Transverse colon (tissue), 4 donors: ENCODE measurements at regions not wholly inside any gene's neighbourhood (a gene's known extent, or its start where the extent isn't known, plus 50 kb on each side); places are given as distances from the start of the nearest gene placed in this dataset.

ENCODE experiments used
- DNase-seq: peaks from one replicate; pipeline ENCODE4 v3.0.0-alpha.2; 2019
- H3K27ac ChIP-seq, 4 donors: fragments of 200-600 bp; sonication (generic); 2 replicates each; pipeline ENCODE4 v1.5.1; 2016 to 2018; ENCODE audit warnings: inconsistent platforms in 4 of 4
- H3K27me3 ChIP-seq: fragments of 200-600 bp; sonication (generic); 2 replicates; pipeline ENCODE4 v1.5.1; 2017; ENCODE audit warnings: inconsistent platforms
- H3K36me3 ChIP-seq, 4 donors: fragments of 200-600 bp; sonication (generic); 2 replicates each; pipeline ENCODE4 v1.5.1; 2017 to 2019; ENCODE audit warnings: inconsistent platforms in 4 of 4
- H3K4me1 ChIP-seq, 4 donors: fragments of 200-600 bp; sonication (generic); 2 replicates each; pipeline ENCODE4 v1.5.1; 2017 to 2020; ENCODE audit warnings: inconsistent platforms in 4 of 4
- H3K4me3 ChIP-seq, 4 donors: fragments of 200-600 bp; sonication (generic); 1 replicate in 1 of 4; 2 replicates in 3 of 4; pipeline versions ENCODE4 v1.5.1 to v1.6.1; 2017 to 2019; ENCODE audit warnings: inconsistent platforms in 4 of 4
- H3K9me3 ChIP-seq, 2 donors: fragments of 200-600 bp; sonication (generic); 2 replicates each; pipeline ENCODE4 v1.5.1; 2017 to 2019; ENCODE audit warnings: inconsistent platforms in 2 of 2
- EP300 ChIP-seq: sonication (generic); formaldehyde crosslinking; IDR thresholded peaks from one replicate; pipeline ENCODE4 v1.6.1; 2017; ENCODE audit warnings: antibody characterized with exemption, low read depth
- POLR2A ChIP-seq: fragments of 450-650 bp; IDR thresholded peaks from one replicate; pipeline ENCODE4 v1.6.1; 2016; ENCODE audit warnings: antibody characterized with exemption, mild to moderate bottlenecking, moderate library complexity
- POLR2AphosphoS5 ChIP-seq, 3 donors: sonication (generic); formaldehyde crosslinking; IDR thresholded peaks; one replicate each; pipeline ENCODE4 v1.6.1; 2016; ENCODE audit warnings: antibody characterized with exemption in 3 of 3
- WGBS, 2 donors: methylation state at CpG; one replicate each; pipeline ENCODE4 v1.1.5; 2018; ENCODE audit warnings: low coverage in 1 of 2; 5-methylcytosine and 5-hydroxymethylcytosine counted together
- in situ Hi-C, 4 donors: fragments of 200-750 bp; cut with MboI; loops; one replicate each; pipeline versions ENCODE4 v1.15.0 to v1.15.1; 2017; ENCODE audit warnings: low sequenced_read_pairs in 3 of 4, low pct_ligation_motif_present in 1 of 4, low pct_unique_long_range_greater_than_20kb in 1 of 4
- intact Hi-C: fragments of 100-400 bp; cut with DNase I; formaldehyde crosslinking; loops from one replicate; pipeline ENCODE4 v1.15.1; 2023; ENCODE audit warnings: low total_unique reads
- TF ChIP-seq, protein P1 (sequence below), 5 experiments: fragments of 200-600 bp in 3 of 5; fragments of 450-650 bp in 2 of 5; sonication (generic) in 3 of 5; IDR thresholded peaks; 1 replicate in 2 of 5; 2 replicates in 3 of 5; pipeline ENCODE4 v1.5.1; 2016 to 2017; ENCODE audit warnings: antibody characterized with exemption in 5 of 5, inconsistent platforms in 3 of 5, mild to moderate bottlenecking in 2 of 5, moderate library complexity in 1 of 5

DNA sequence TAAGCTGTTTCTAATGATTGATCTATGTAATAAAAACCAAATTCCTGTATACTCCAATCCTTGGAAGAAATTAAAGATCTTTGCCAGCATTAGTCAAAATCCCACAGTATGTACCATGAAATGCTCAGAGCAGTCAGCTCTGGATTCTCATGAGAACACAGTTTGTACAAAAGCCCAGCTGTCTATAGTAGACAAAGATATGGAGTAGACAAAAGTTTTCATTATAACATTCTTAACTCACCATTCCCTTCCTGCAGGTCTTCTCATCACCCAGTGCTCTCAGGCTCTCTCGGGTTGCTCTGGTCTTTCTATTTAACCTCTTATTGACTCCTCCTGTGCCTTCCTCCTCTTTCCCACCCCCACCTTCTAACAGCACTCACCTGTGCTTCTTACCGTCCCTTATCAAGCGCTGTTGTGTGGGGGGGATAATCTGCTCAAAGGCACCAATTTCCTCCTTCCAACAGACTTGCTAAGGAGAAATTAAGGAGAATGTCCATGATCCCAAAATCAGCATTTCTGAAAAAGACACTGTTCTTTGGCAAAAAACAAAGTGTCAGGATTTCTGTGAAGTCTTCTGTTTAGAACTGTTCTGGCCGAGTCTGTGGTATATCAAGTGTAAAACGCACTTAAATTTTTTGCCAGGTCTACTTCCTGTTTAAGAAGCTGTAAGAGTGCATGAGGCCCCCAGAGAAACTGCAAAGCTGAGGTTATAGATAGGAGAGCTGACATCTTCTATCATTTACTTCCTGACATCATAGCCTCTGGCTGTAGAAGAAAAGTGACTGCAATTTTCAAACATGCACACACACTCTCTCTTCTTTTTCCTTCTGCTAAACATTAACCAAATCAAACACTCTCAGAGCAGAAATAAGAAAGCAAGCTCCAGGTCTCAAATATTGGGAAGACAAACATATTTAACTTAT, 144.1 kb downstream of the EVA1A start:
- 8 to 26% methylated on average over 2 to 5 of the region's 5 CpGs for WGBS, 2 donors
- in situ Hi-C loops (loop anchor here (25.0 kb wide), 3 partner anchors 329 to 504 kb away; no protein-coding TSS in a partner anchor), intact Hi-C loops (no loop called here)
- H3K4me1 ChIP-seq, result no peaks in the 10 kb centered on the region
- TF ChIP-seq POLR2AphosphoS5 (IDR thresholded peaks at IDR 0.05), result no peak
- TF ChIP-seq EP300, result no peak
- TF ChIP-seq, protein P1, sequence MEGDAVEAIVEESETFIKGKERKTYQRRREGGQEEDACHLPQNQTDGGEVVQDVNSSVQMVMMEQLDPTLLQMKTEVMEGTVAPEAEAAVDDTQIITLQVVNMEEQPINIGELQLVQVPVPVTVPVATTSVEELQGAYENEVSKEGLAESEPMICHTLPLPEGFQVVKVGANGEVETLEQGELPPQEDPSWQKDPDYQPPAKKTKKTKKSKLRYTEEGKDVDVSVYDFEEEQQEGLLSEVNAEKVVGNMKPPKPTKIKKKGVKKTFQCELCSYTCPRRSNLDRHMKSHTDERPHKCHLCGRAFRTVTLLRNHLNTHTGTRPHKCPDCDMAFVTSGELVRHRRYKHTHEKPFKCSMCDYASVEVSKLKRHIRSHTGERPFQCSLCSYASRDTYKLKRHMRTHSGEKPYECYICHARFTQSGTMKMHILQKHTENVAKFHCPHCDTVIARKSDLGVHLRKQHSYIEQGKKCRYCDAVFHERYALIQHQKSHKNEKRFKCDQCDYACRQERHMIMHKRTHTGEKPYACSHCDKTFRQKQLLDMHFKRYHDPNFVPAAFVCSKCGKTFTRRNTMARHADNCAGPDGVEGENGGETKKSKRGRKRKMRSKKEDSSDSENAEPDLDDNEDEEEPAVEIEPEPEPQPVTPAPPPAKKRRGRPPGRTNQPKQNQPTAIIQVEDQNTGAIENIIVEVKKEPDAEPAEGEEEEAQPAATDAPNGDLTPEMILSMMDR (IDR thresholded peaks at IDR 0.05), result no peak
- no peak for TF ChIP-seq POLR2A
- no peak for DNase-seq
- no peak overlapping the region for H3K27ac ChIP-seq
- no peak overlapping the region for H3K4me3 ChIP-seq
- H3K36me3 ChIP-seq, result no peaks in the 10 kb centered on the region
- H3K27me3 ChIP-seq, result no peaks in the 10 kb centered on the region
- H3K9me3 ChIP-seq, result no peaks in the 10 kb centered on the region

DNA sequence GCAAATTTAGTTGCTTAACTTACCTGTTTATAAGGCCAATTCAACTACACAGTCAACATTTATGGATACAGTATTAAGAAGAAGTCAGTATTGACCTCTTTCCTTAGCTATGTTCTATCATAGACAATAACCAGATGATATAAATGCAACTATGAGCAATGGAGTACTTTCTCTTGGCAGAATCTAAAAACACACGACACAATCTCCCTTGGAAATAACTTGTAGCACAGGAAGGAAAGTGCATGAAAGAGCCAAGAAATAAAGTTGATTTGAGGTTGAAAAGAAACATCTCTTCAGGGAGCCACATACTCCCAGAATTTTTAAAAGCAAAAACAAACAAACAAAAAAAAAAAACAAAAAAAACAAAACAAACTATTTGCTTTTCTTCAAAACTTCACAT, 145.0 kb downstream of the EVA1A start:
- no peak overlapping the region for H3K4me3 ChIP-seq
- H3K4me1 ChIP-seq, result no peaks in the 10 kb centered on the region
- TF ChIP-seq POLR2AphosphoS5 (IDR thresholded peaks at IDR 0.05) (no peak), POLR2A (no peak), EP300 (no peak)
- TF ChIP-seq, protein P1 (IDR thresholded peaks at IDR 0.05), result no peak
- intact Hi-C loops, result no loop called here
- no peak overlapping the region for H3K27ac ChIP-seq
- WGBS, 2 donors, result 72% methylated on average over 1 of the region's 1 CpG; no CpG with 5 or more reads in 1 of the 2 donors
- no peaks in the 10 kb centered on the region for H3K9me3 ChIP-seq
- no peak for DNase-seq
- H3K36me3 ChIP-seq, result no peaks in the 10 kb centered on the region
- in situ Hi-C loops, result loop anchor here (25.0 kb wide), 3 partner anchors 328 to 503 kb away; no protein-coding TSS in a partner anchor
- H3K27me3 ChIP-seq, result no peaks in the 10 kb centered on the region

DNA sequence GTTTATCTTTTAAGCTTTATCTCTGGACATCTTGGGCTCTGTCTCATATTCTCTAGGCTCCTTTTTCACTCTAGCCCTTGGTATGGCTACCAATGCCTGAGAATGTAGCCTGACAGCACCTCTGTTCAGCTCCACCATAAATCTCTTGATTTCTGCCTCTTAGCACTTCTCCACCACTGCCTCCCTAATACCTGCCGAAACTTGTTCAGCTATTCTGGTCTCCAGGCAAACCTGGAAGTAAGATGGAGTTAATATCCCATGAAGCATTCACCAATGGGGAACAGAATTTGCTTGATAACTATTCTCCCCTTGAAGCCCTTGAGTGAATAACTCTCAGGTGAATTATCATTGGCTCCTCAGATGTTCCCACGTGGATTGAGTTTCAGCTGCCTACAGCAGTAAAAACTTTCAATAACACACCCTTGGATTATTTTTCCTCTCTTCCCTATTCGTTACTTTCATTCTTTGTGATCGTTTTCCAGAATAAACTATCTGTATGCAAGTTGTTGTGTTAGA, 145.6 kb downstream of the EVA1A start:
- DNase-seq, result no peak
- TF ChIP-seq EP300 (no peak), POLR2A (no peak), POLR2AphosphoS5 (IDR thresholded peaks at IDR 0.05) (no peak)
- TF ChIP-seq, protein P1 (IDR thresholded peaks at IDR 0.05), result no peak
- no peaks in the 10 kb centered on the region for H3K9me3 ChIP-seq
- WGBS, 2 donors, result 65 to 76% methylated on average over 4 of the region's 4 CpGs
- H3K36me3 ChIP-seq, result no peaks in the 10 kb centered on the region
- no peak overlapping the region for H3K4me3 ChIP-seq
- no peaks in the 10 kb centered on the region for H3K27me3 ChIP-seq
- no peaks in the 10 kb centered on the region for H3K4me1 ChIP-seq
- in situ Hi-C loops, result loop anchor here (25.0 kb wide), 3 partner anchors 328 to 503 kb away; no protein-coding TSS in a partner anchor
- intact Hi-C loops, result no loop called here
- no peak overlapping the region for H3K27ac ChIP-seq

DNA sequence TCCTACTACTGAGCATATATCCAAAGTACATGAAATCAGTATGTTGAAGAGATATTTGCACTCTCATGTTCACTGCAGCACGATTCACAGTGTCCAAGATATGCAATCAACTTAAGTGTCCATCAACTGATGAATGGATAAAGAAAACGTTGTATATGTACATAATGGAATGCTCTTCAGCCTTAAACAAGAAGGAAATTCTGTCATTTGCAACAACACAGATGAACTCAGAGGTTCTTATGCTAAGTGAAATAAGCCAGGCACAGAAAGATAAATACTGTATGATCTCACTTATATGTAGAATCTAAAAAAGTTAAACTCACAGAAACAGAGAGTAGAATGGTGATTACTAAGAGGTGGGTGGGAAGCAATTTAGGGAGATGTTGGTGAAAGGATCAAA, 149.2 kb downstream of the EVA1A start:
- Histone ChIP-seq H3K27ac (no peak overlapping the region), H3K9me3 (no peaks in the 10 kb centered on the region), H3K36me3 (no peaks in the 10 kb centered on the region), H3K27me3 (no peaks in the 10 kb centered on the region), H3K4me1 (no peaks in the 10 kb centered on the region), H3K4me3 (no peak overlapping the region)
- 49 to 61% methylated on average over 2 of the region's 2 CpGs for WGBS, 2 donors
- TF ChIP-seq EP300, result no peak
- TF ChIP-seq, protein P1 (IDR thresholded peaks at IDR 0.05), result no peak
- TF ChIP-seq POLR2AphosphoS5 (IDR thresholded peaks at IDR 0.05), result no peak
- TF ChIP-seq POLR2A, result no peak
- intact Hi-C loops (no loop called here), in situ Hi-C loops (loop anchor here (25.0 kb wide), 3 partner anchors 324 to 499 kb away; no protein-coding TSS in a partner anchor)
- no peak for DNase-seq
